C4-2B (cell line): ENCODE measurements at regions not wholly inside any gene's neighbourhood (a gene's known extent, or its start where the extent isn't known, plus 50 kb on each side); places are given as distances from the start of the nearest gene placed in this dataset.
"Not testable (repeated sequence)": the region's sequence is repeated elsewhere in the genome, so short reads cannot be mapped to it uniquely, and the experiment has no call there.

Experiments used
- H3K27ac ChIP-seq: fragments of 450-650 bp; 2 replicates; pipeline ENCODE4 v1.5.1; 2017
- CTCF ChIP-seq: fragments of 450-650 bp; conservative IDR thresholded peaks from 2 replicates; pipeline ENCODE4 v1.5.1; 2017; ENCODE audit warnings: mild to moderate bottlenecking
- ZFX ChIP-seq: fragments of 450-650 bp; IDR thresholded peaks from 2 replicates; pipeline ENCODE4 v1.6.1; 2017

- no peak for TF ChIP-seq CTCF
- no peak for TF ChIP-seq ZFX
- H3K27ac ChIP-seq, result no peak overlapping the region
Observed at GRCh38 chr5:84961193-84961592, 576.5 kb upstream of the EDIL3 start.

GRCh38 chr5:84961903-84962302, 577.2 kb upstream of the EDIL3 start:
- TF ChIP-seq CTCF (no peak), ZFX (no peak)
- no peak overlapping the region for H3K27ac ChIP-seq

GRCh38 chr5:84983093-84983492, 598.4 kb upstream of the EDIL3 start:
- TF ChIP-seq CTCF, result no peak
- no peak for TF ChIP-seq ZFX
- no peak overlapping the region for H3K27ac ChIP-seq

- no peak for TF ChIP-seq CTCF
- no peak for TF ChIP-seq ZFX
- H3K27ac ChIP-seq, result no peak overlapping the region
Observed at GRCh38 chr5:84985148-84985547, 600.5 kb upstream of the EDIL3 start.

GRCh38 chr5:84986688-84987087, 602.0 kb upstream of the EDIL3 start:
- no peak overlapping the region for H3K27ac ChIP-seq
- TF ChIP-seq ZFX (no peak), CTCF (no peak)

GRCh38 chr5:85000671-85001070, 616.0 kb upstream of the EDIL3 start:
- H3K27ac ChIP-seq, result no peak overlapping the region
- TF ChIP-seq CTCF, result no peak
- no peak for TF ChIP-seq ZFX

- H3K27ac ChIP-seq, result not testable (repeated sequence)
Observed at GRCh38 chr5:85002026-85002425, 617.3 kb upstream of the EDIL3 start.

GRCh38 chr5:85010014-85010562, 625.4 kb upstream of the EDIL3 start:
- no peak for TF ChIP-seq ZFX
- TF ChIP-seq CTCF, result no peak
- no peak overlapping the region for H3K27ac ChIP-seq
